ENCODE measurements at regions not wholly inside any gene's neighbourhood (a gene's known extent, or its start where the extent isn't known, plus 50 kb on each side); places are given as distances from the start of the nearest gene placed in this dataset.
A peak's percentile ranks its signal among the peaks of the same experiment; 100 is the strongest.

DNA sequence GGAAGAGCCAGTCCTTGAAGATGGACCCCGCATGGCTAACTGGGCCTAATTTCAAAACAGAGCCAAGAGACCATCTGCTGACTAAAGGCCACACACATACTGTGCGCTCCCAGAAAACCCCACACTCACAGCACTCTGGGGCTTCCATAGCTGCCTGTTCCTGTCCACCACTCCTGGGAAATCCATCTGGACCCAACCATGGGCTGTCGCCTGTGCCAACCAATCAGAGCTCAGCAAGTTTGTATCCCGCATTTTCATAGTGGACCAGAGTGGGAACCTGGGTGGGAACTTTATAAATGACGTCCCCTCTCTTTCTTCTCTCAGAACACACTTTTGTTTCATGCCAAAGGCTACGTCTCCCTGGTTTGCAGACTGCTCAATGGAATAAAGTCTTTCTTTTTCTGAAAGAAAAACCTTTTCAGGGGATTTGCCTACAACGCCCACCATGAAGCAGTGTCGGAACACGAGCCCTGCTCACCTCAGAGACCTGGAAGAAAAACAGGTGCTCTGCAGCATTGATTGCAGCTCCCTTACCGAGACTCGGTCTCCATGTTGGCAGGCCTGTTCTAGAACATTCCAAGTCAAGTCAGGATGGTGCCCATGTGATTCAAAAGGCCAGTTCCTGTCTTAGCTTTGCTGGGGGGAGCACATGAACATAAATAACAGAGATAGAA lies 137.2 kb upstream of the GPC1 start:
- TF ChIP-seq POLR2AphosphoS5 (IDR thresholded peaks at IDR 0.05; ENCODE audit: low read depth, low read length): no peak
- no peak for TF ChIP-seq TAF1 (IDR thresholded peaks at IDR 0.05; ENCODE audit: low read depth, low read length)
- TF ChIP-seq POU2F2 (IDR thresholded peaks at IDR 0.05; ENCODE audit: low read depth, low read length): no peak
- no peak for TF ChIP-seq SPI1 (IDR thresholded peaks at IDR 0.05; ENCODE audit: low read depth, low read length)
- TF ChIP-seq PAX5 (IDR thresholded peaks at IDR 0.05; ENCODE audit: insufficient read depth, low read length, severe bottlenecking): no peak
- no peak for TF ChIP-seq POLR2A (IDR thresholded peaks at IDR 0.05; ENCODE audit: low read depth, low read length)
- DNase-seq (ENCODE audit: insufficient read length, low spot score) (peak; percentile 5), FAIRE-seq (no peak)

DNA sequence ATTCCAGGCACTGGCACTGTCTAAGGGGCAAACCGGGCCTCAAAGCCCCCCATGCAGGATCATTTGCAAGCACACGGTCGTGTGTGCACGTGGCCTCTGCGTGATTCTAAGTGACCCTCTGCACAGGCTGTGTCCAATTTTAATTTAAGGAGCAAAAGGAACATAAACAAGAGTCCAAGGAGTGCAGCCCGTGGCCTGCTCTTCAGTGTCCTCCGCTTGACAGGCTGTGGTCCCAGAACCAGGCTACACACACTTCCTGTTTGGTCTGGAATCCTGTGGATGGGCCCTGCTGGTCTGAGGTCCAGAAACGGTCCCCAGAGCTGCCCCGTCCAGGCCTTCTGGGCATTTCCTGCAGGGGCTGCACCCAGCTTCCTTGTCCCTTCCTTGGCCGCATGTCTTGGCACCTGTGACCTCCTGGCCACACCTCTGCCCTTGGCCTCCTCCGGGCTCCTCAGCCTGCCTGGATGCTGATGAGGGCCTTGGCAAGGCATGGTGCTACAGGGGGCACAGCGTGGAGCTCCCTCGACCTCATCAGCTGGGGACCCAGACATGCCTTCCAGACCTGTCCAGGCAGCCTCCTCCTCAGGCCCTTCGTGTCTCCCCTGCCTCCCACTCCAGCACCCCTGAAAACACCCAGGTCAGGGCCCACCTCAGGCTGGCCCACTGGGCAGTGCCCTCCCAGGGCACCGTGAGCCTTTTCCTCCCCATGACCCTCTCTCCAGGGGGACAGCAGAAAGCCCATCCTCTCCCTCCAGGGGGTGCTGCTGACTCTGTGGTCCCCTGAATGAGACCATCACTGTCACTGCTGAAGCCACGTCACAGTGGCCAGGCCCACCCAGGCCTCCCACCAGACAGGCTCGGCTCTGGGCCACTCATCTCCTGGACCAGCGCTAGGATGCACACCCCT lies 136.4 kb upstream of the GPC1 start:
- FAIRE-seq (no peak), DNase-seq (ENCODE audit: insufficient read length, low spot score) (peak; percentile 10)
- TF ChIP-seq POU2F2 (IDR thresholded peaks at IDR 0.05; ENCODE audit: low read depth, low read length) (no peak), SPI1 (IDR thresholded peaks at IDR 0.05; ENCODE audit: low read depth, low read length) (no peak), POLR2AphosphoS5 (IDR thresholded peaks at IDR 0.05; ENCODE audit: low read depth, low read length) (no peak), TAF1 (IDR thresholded peaks at IDR 0.05; ENCODE audit: low read depth, low read length) (no peak), POLR2A (IDR thresholded peaks at IDR 0.05; ENCODE audit: low read depth, low read length) (no peak), PAX5 (IDR thresholded peaks at IDR 0.05; ENCODE audit: insufficient read depth, low read length, severe bottlenecking) (no peak)

DNA sequence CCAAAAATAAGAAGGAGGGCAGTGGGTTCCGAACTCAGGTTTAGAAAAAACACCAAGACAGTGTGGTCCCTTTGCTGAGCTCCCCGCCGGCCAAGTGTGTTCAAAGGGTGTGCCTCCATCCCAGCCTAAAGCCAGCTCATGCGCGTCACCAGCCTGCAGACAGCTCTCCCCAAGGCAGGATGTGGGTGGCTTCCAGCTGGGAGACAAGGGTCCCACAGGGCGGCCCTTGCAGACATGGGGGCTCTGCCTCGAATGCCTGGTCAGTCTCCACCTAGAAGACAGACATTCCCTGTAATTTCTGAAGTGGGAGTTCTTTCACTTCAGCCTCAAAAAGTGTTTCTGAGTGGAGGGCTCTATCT lies 135.8 kb upstream of the GPC1 start:
- DNase-seq (ENCODE audit: insufficient read length, low spot score): peak; percentile 7
- TF ChIP-seq POU2F2 (IDR thresholded peaks at IDR 0.05; ENCODE audit: low read depth, low read length): no peak
- TF ChIP-seq PAX5 (IDR thresholded peaks at IDR 0.05; ENCODE audit: insufficient read depth, low read length, severe bottlenecking): no peak
- no peak for TF ChIP-seq TAF1 (IDR thresholded peaks at IDR 0.05; ENCODE audit: low read depth, low read length)
- no peak for TF ChIP-seq SPI1 (IDR thresholded peaks at IDR 0.05; ENCODE audit: low read depth, low read length)
- no peak for TF ChIP-seq POLR2A (IDR thresholded peaks at IDR 0.05; ENCODE audit: low read depth, low read length)
- TF ChIP-seq POLR2AphosphoS5 (IDR thresholded peaks at IDR 0.05; ENCODE audit: low read depth, low read length): no peak
- no peak for FAIRE-seq

GRCh38 chr2:240300261-240300821 lies 135.1 kb upstream of the GPC1 start:
- peak; percentile 1 for DNase-seq (ENCODE audit: insufficient read length, low spot score)
- no peak for TF ChIP-seq PAX5 (IDR thresholded peaks at IDR 0.05; ENCODE audit: insufficient read depth, low read length, severe bottlenecking)
- no peak for TF ChIP-seq POLR2A (IDR thresholded peaks at IDR 0.05; ENCODE audit: low read depth, low read length)
- TF ChIP-seq TAF1 (IDR thresholded peaks at IDR 0.05; ENCODE audit: low read depth, low read length): no peak
- no peak for TF ChIP-seq SPI1 (IDR thresholded peaks at IDR 0.05; ENCODE audit: low read depth, low read length)
- TF ChIP-seq POLR2AphosphoS5 (IDR thresholded peaks at IDR 0.05; ENCODE audit: low read depth, low read length): no peak
- no peak for TF ChIP-seq POU2F2 (IDR thresholded peaks at IDR 0.05; ENCODE audit: low read depth, low read length)
- FAIRE-seq: no peak

DNA sequence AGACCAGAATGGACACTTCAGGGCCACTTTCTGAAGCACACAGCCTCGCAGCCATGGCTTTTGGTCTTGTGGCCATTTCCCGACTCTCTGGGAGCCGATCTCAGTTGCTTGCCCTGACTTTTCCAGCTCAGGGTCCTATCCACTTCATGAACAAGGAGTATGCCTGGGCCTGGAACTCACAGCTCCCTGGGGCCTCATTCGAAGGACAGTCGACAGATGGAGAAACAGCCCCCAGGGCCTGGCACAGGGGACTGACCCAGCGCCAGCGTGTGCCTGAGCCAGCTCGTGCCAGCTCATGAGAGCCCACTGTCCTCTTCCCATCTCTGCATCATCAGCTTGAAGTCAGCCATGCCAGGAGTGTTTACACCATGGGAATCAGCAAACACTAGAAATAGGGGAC lies 134.6 kb upstream of the GPC1 start:
- FAIRE-seq: no peak
- TF ChIP-seq PAX5 (IDR thresholded peaks at IDR 0.05; ENCODE audit: insufficient read depth, low read length, severe bottlenecking): no peak
- no peak for TF ChIP-seq TAF1 (IDR thresholded peaks at IDR 0.05; ENCODE audit: low read depth, low read length)
- TF ChIP-seq POU2F2 (IDR thresholded peaks at IDR 0.05; ENCODE audit: low read depth, low read length): no peak
- TF ChIP-seq SPI1 (IDR thresholded peaks at IDR 0.05; ENCODE audit: low read depth, low read length): no peak
- no peak for TF ChIP-seq POLR2AphosphoS5 (IDR thresholded peaks at IDR 0.05; ENCODE audit: low read depth, low read length)
- no peak for TF ChIP-seq POLR2A (IDR thresholded peaks at IDR 0.05; ENCODE audit: low read depth, low read length)
- DNase-seq (ENCODE audit: insufficient read length, low spot score): peak; percentile 1

DNA sequence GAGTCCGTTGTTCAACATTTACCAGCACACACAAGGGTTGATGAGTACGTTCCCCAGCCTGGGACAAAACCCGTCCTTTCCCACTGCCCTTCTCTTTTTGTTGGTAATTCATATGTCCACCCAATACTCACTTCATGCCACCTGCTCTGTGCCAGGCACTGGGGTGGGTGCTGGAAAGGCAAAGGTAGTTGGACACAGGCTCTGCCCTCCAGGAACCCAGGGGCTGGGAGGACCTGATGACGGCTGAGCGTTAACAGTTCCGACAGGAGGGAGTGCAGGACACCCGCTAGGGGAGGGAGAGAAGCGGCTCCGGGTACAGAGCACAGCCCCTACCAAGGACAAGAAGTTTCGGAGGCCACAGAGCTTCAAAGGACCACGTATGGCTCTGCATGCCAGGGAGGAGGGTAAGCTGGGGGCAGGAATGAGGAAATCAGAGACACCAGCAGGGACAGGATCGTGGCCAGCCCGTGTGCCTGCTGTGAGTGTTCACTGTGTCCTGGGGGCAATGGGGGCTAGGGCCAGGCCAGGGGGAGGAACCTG lies 134.1 kb upstream of the GPC1 start:
- no peak for FAIRE-seq

GRCh38 chr2:240302041-240302440 lies 133.4 kb upstream of the GPC1 start:
- FAIRE-seq (no peak), DNase-seq (ENCODE audit: insufficient read length, low spot score) (peak; percentile 3)
- TF ChIP-seq POLR2A (IDR thresholded peaks at IDR 0.05; ENCODE audit: low read depth, low read length) (no peak), TAF1 (IDR thresholded peaks at IDR 0.05; ENCODE audit: low read depth, low read length) (no peak), POLR2AphosphoS5 (IDR thresholded peaks at IDR 0.05; ENCODE audit: low read depth, low read length) (no peak), SPI1 (IDR thresholded peaks at IDR 0.05; ENCODE audit: low read depth, low read length) (no peak), POU2F2 (IDR thresholded peaks at IDR 0.05; ENCODE audit: low read depth, low read length) (no peak), PAX5 (IDR thresholded peaks at IDR 0.05; ENCODE audit: insufficient read depth, low read length, severe bottlenecking) (no peak)

More for the DNA sequence above, 134.1 kb upstream of the GPC1 start:
- TF ChIP-seq TAF1 (IDR thresholded peaks at IDR 0.05; ENCODE audit: low read depth, low read length): no peak
- TF ChIP-seq POU2F2 (IDR thresholded peaks at IDR 0.05; ENCODE audit: low read depth, low read length): no peak
- TF ChIP-seq POLR2AphosphoS5 (IDR thresholded peaks at IDR 0.05; ENCODE audit: low read depth, low read length): no peak
- no peak for TF ChIP-seq SPI1 (IDR thresholded peaks at IDR 0.05; ENCODE audit: low read depth, low read length)
- TF ChIP-seq POLR2A (IDR thresholded peaks at IDR 0.05; ENCODE audit: low read depth, low read length): no peak
- no peak for TF ChIP-seq PAX5 (IDR thresholded peaks at IDR 0.05; ENCODE audit: insufficient read depth, low read length, severe bottlenecking)
- peak; percentile 5 for DNase-seq (ENCODE audit: insufficient read length, low spot score)

DNA sequence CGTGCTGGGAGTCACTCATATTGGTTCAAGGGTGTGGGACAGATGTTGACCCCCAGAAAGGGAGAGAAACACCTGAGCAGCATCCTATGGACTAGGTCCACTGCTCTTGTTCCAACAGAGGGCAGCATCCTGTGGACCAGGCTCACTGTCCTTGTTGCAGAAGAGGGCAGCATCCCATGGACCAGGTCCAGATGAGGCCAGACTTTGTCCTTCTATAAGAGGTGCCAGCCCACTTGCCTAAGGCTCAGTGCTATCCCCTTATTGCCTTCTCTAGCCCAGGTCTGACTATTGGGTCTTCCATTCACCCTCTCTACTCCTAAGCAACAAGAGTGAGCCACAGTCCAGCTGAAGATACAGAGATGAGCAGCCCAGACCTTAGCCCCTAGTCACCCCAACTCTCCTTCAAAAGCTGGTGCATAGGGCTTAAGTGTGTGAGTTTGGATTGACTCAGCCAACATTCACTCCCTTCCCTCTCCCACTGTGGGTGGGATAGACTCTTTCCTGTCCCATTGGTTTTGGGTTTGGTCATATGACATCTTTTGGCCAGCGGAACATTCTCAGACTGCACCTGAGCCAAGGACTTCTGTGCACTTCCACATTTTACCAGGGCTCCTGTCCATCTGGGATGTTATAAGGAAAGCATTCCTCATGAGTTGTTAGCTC lies 132.4 kb upstream of the GPC1 start:
- FAIRE-seq (no peak), DNase-seq (ENCODE audit: insufficient read length, low spot score) (peak; percentile 1)
- TF ChIP-seq PAX5 (IDR thresholded peaks at IDR 0.05; ENCODE audit: insufficient read depth, low read length, severe bottlenecking) (no peak), POLR2A (IDR thresholded peaks at IDR 0.05; ENCODE audit: low read depth, low read length) (no peak), POU2F2 (IDR thresholded peaks at IDR 0.05; ENCODE audit: low read depth, low read length) (no peak), POLR2AphosphoS5 (IDR thresholded peaks at IDR 0.05; ENCODE audit: low read depth, low read length) (no peak), TAF1 (IDR thresholded peaks at IDR 0.05; ENCODE audit: low read depth, low read length) (no peak), SPI1 (IDR thresholded peaks at IDR 0.05; ENCODE audit: low read depth, low read length) (no peak)
